Esophagus (tissue), 2 donors: ENCODE measurements at regions not wholly inside any gene's neighbourhood (a gene's known extent, or its start where the extent isn't known, plus 50 kb on each side); places are given as distances from the start of the nearest gene placed in this dataset.

Source experiments
- H3K27ac ChIP-seq, 2 donors: one replicate each; pipeline ENCODE4 v1.5.1; 2013; ENCODE audit warnings: low read depth in 2 of 2, mild to moderate bottlenecking in 2 of 2, inconsistent platforms in 1 of 2, low read length in 1 of 2, moderate library complexity in 1 of 2
- H3K27me3 ChIP-seq, 2 donors: one replicate each; pipeline ENCODE4 v1.6.1; 2013; ENCODE audit warnings: low read length in 2 of 2, control low read depth in 1 of 2, mild to moderate bottlenecking in 1 of 2; ENCODE audit not compliant: insufficient read depth in 2 of 2, control insufficient read depth in 1 of 2
- H3K36me3 ChIP-seq, 2 donors: one replicate each; pipeline ENCODE4 v1.6.1; 2013; ENCODE audit warnings: low read length in 1 of 2; ENCODE audit not compliant: control insufficient read depth in 2 of 2, insufficient read depth in 2 of 2
- H3K4me1 ChIP-seq, 2 donors: one replicate each; pipeline ENCODE4 v1.6.1; 2013; ENCODE audit warnings: low read length in 1 of 2; ENCODE audit not compliant: control insufficient read depth in 2 of 2, insufficient read depth in 2 of 2
- H3K4me3 ChIP-seq, 2 donors: one replicate each; pipeline ENCODE4 v1.5.1; 2013; ENCODE audit warnings: low read length in 2 of 2, mild to moderate bottlenecking in 2 of 2, low read depth in 1 of 2, moderate library complexity in 1 of 2
- H3K9me3 ChIP-seq, 2 donors: one replicate each; pipeline ENCODE4 v1.6.1; 2013; ENCODE audit warnings: mild to moderate bottlenecking in 2 of 2, low read depth in 1 of 2, low read length in 1 of 2, moderate library complexity in 1 of 2; ENCODE audit not compliant: control insufficient read depth in 2 of 2, insufficient read depth in 1 of 2
- WGBS, 2 donors: extraction: QIAGEN DNeasy Blood & Tissue Kit; methylation state at CpG; one replicate each; pipeline ENCODE4 v1.1.7; 2013; 5-methylcytosine and 5-hydroxymethylcytosine counted together
- donor health status: healthy with polysubstance abuse.
- donor health status: Bipolar disorder and iron deficiency.

GRCh38 chr6:50925548-50925947, 106.9 kb downstream of the TFAP2B start:
- H3K4me3 ChIP-seq: no peak overlapping the region
- H3K36me3 ChIP-seq: no peaks in the 10 kb centered on the region

GRCh38 chr6:50925981-50926380, 107.3 kb downstream of the TFAP2B start:
- 70 to 79% methylated on average over 2 of the region's 2 CpGs for WGBS, 2 donors
- Histone ChIP-seq H3K4me1 (no peaks in the 10 kb centered on the region), H3K36me3 (no peaks in the 10 kb centered on the region), H3K9me3 (no peaks in the 10 kb centered on the region), H3K27ac (no peak overlapping the region), H3K27me3 (no peaks in the 10 kb centered on the region), H3K4me3 (no peak overlapping the region)

More at GRCh38 chr6:50925548-50925947, 106.9 kb downstream of the TFAP2B start:
- no peaks in the 10 kb centered on the region for H3K4me1 ChIP-seq
- H3K27me3 ChIP-seq: no peaks in the 10 kb centered on the region
- no peaks in the 10 kb centered on the region for H3K9me3 ChIP-seq
- H3K27ac ChIP-seq: no peak overlapping the region

- H3K9me3 ChIP-seq: no peaks in the 10 kb centered on the region
- no peaks in the 10 kb centered on the region for H3K36me3 ChIP-seq
- H3K4me3 ChIP-seq: no peak overlapping the region
- H3K27ac ChIP-seq: no peak overlapping the region
- H3K4me1 ChIP-seq: no peaks in the 10 kb centered on the region
- H3K27me3 ChIP-seq: no peaks in the 10 kb centered on the region
- WGBS, 2 donors: 61 to 81% methylated on average over 3 of the region's 3 CpGs
Measured at GRCh38 chr6:50927800-50928199, 109.1 kb downstream of the TFAP2B start.

- no peak overlapping the region for H3K4me3 ChIP-seq
- no peaks in the 10 kb centered on the region for H3K36me3 ChIP-seq
- H3K4me1 ChIP-seq: no peaks in the 10 kb centered on the region
- H3K27ac ChIP-seq: no peak overlapping the region
- no peaks in the 10 kb centered on the region for H3K27me3 ChIP-seq
- WGBS, 2 donors: 71 to 75% methylated on average over 3 of the region's 3 CpGs
- no peaks in the 10 kb centered on the region for H3K9me3 ChIP-seq
Measured at GRCh38 chr6:50929323-50929722, 110.7 kb downstream of the TFAP2B start.

- H3K27ac ChIP-seq: no peak overlapping the region
- no peak overlapping the region for H3K4me3 ChIP-seq
- no peaks in the 10 kb centered on the region for H3K4me1 ChIP-seq
- H3K36me3 ChIP-seq: no peaks in the 10 kb centered on the region
- H3K9me3 ChIP-seq: no peaks in the 10 kb centered on the region
- H3K27me3 ChIP-seq: no peaks in the 10 kb centered on the region
Measured at GRCh38 chr6:50935442-50935841, 116.8 kb downstream of the TFAP2B start.

GRCh38 chr6:50936277-50936681, 117.6 kb downstream of the TFAP2B start:
- no peak overlapping the region for H3K4me3 ChIP-seq
- no peaks in the 10 kb centered on the region for H3K27me3 ChIP-seq
- no peaks in the 10 kb centered on the region for H3K4me1 ChIP-seq
- H3K36me3 ChIP-seq: no peaks in the 10 kb centered on the region
- WGBS, 2 donors: 15 to 16% methylated on average over 1 of the region's 1 CpG
- H3K9me3 ChIP-seq: no peaks in the 10 kb centered on the region
- no peak overlapping the region for H3K27ac ChIP-seq

- H3K27me3 ChIP-seq: no peaks in the 10 kb centered on the region
- H3K4me3 ChIP-seq: no peak overlapping the region
- 52 to 61% methylated on average over 1 of the region's 1 CpG for WGBS, 2 donors
- no peaks in the 10 kb centered on the region for H3K4me1 ChIP-seq
- H3K36me3 ChIP-seq: no peaks in the 10 kb centered on the region
- H3K27ac ChIP-seq: no peak overlapping the region
- no peaks in the 10 kb centered on the region for H3K9me3 ChIP-seq
Measured at GRCh38 chr6:50939931-50940330, 121.3 kb downstream of the TFAP2B start.

GRCh38 chr6:50945789-50946188, 127.1 kb downstream of the TFAP2B start:
- 91 to 95% methylated on average over 2 of the region's 2 CpGs for WGBS, 2 donors

GRCh38 chr6:50952092-50952907, 133.6 kb downstream of the TFAP2B start:
- Histone ChIP-seq H3K27ac (no peak overlapping the region), H3K9me3 (no peaks in the 10 kb centered on the region), H3K27me3 (no peaks in the 10 kb centered on the region), H3K4me1 (no peaks in the 10 kb centered on the region), H3K4me3 (no peak overlapping the region), H3K36me3 (no peaks in the 10 kb centered on the region)
- WGBS, 2 donors: 52% methylated on average over 5 of the region's 5 CpGs

More at GRCh38 chr6:50945789-50946188, 127.1 kb downstream of the TFAP2B start:
- H3K36me3 ChIP-seq: no peaks in the 10 kb centered on the region
- H3K27me3 ChIP-seq: no peaks in the 10 kb centered on the region
- no peak overlapping the region for H3K4me3 ChIP-seq
- H3K9me3 ChIP-seq: no peaks in the 10 kb centered on the region
- no peaks in the 10 kb centered on the region for H3K4me1 ChIP-seq
- H3K27ac ChIP-seq: no peak overlapping the region

- no peaks in the 10 kb centered on the region for H3K4me1 ChIP-seq
- no peaks in the 10 kb centered on the region for H3K36me3 ChIP-seq
- no peak overlapping the region for H3K27ac ChIP-seq
- no peaks in the 10 kb centered on the region for H3K27me3 ChIP-seq
- no peaks in the 10 kb centered on the region for H3K9me3 ChIP-seq
- no peak overlapping the region for H3K4me3 ChIP-seq
- 81 to 88% methylated on average over 6 of the region's 6 CpGs for WGBS, 2 donors
Measured at GRCh38 chr6:50956014-50956413, 137.3 kb downstream of the TFAP2B start.
